Pancreas (tissue), 10 donors: ENCODE measurements at regions not wholly inside any gene's neighbourhood (a gene's known extent, or its start where the extent isn't known, plus 50 kb on each side); places are given as distances from the start of the nearest gene placed in this dataset.
A peak's percentile ranks its signal among the peaks of the same experiment; 100 is the strongest.

Experiments
- ATAC-seq, 4 donors: fragments of 200-7000 bp; cut with Tn5 transposase; one replicate each; pipeline versions ENCODE4 v1.8.0 to v1.9.1; 2020; ENCODE audit warnings: mild to moderate bottlenecking in 4 of 4, moderate library complexity in 4 of 4
- DNase-seq, 6 donors: peaks; one replicate each; pipeline ENCODE4 v3.0.0-alpha.2; 2020
- FAIRE-seq: peaks from 2 replicates; lab custom pipeline; 2012; peaks lifted over from hg19 to GRCh38; lab: Jason Lieb, UNC
- H3K27ac ChIP-seq, 4 donors: fragments of 200-600 bp; sonication (generic); 1 replicate in 3 of 4; 2 replicates in 1 of 4; pipeline versions ENCODE4 v1.5.0 to v1.8.0; 2020
- H3K27me3 ChIP-seq, 4 donors: fragments of 200-600 bp; one replicate each; pipeline ENCODE4 v1.8.0; 2021
- H3K36me3 ChIP-seq, 3 donors: fragments of 200-600 bp; sonication (generic) in 1 of 3; one replicate each; pipeline versions ENCODE4 v1.5.0 to v1.8.0; 2020 to 2021
- H3K4me1 ChIP-seq, 3 donors: fragments of 200-600 bp; one replicate each; pipeline ENCODE4 v1.8.0; 2021
- H3K4me3 ChIP-seq, 4 donors: fragments of 200-600 bp; sonication (generic) in 2 of 4; one replicate each; pipeline versions ENCODE4 v1.5.0 to v1.8.0; 2020 to 2021
- H3K9me3 ChIP-seq, 4 donors: fragments of 200-600 bp; one replicate each; pipeline ENCODE4 v1.8.0; 2021
- WGBS, 2 donors: extraction: QIAGEN DNeasy Blood & Tissue Kit; methylation state at CpG; one replicate each; pipeline ENCODE4 v1.1.7; 2013; 5-methylcytosine and 5-hydroxymethylcytosine counted together
- intact Hi-C, 3 donors: fragments of 100-400 bp; cut with DNase I; formaldehyde crosslinking; loops; one replicate each; pipeline versions ENCODE4 v1.11.1 to v1.14.2; 2022
- TF ChIP-seq, protein P1 (sequence below), 4 donors: fragments of 200-600 bp; sonication (generic) in 3 of 4; IDR thresholded peaks; one replicate each; pipeline versions ENCODE4 v1.5.0 to v1.8.0; 2021; ENCODE audit warnings: antibody characterized with exemption in 4 of 4
- donor health status: healthy with polysubstance abuse.
- donor health status: DM: no; HTN: no; CAD: no; lungs with moderate emphysema.
- donor health status: DM: no; HTN: no; CAD: no.
- donor health status: control.
- donor health status: control.
- donor health status: Bipolar disorder and iron deficiency.
- donor health status: DM: yes; HTN: yes; CAD: no.
- donor health status: DM: no; HTN: no; CAD: no.
- donor health status: DM: no; HTN: no; CAD: no.
- donor health status: DM: yes; HTN: yes; CAD: no.

GRCh38 chr16:51382211-51382610, 231.1 kb upstream of the SALL1 start:
- Histone ChIP-seq H3K27ac (no peak overlapping the region), H3K9me3 (no peaks in the 10 kb centered on the region), H3K27me3 (no peaks in the 10 kb centered on the region), H3K36me3 (no peaks in the 10 kb centered on the region), H3K4me3 (no peak overlapping the region), H3K4me1 (no peaks in the 10 kb centered on the region)
- TF ChIP-seq, protein P1, sequence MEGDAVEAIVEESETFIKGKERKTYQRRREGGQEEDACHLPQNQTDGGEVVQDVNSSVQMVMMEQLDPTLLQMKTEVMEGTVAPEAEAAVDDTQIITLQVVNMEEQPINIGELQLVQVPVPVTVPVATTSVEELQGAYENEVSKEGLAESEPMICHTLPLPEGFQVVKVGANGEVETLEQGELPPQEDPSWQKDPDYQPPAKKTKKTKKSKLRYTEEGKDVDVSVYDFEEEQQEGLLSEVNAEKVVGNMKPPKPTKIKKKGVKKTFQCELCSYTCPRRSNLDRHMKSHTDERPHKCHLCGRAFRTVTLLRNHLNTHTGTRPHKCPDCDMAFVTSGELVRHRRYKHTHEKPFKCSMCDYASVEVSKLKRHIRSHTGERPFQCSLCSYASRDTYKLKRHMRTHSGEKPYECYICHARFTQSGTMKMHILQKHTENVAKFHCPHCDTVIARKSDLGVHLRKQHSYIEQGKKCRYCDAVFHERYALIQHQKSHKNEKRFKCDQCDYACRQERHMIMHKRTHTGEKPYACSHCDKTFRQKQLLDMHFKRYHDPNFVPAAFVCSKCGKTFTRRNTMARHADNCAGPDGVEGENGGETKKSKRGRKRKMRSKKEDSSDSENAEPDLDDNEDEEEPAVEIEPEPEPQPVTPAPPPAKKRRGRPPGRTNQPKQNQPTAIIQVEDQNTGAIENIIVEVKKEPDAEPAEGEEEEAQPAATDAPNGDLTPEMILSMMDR (IDR thresholded peaks at IDR 0.05), result no peak
- no peak for FAIRE-seq
- intact Hi-C loops, result no loop called here
- ATAC-seq, result peak in 3 of 4 donors; percentile 55 to 84 (median 60)
- DNase-seq, result no peak
- 39 to 45% methylated on average over 3 of the region's 3 CpGs for WGBS, 2 donors

DNA sequence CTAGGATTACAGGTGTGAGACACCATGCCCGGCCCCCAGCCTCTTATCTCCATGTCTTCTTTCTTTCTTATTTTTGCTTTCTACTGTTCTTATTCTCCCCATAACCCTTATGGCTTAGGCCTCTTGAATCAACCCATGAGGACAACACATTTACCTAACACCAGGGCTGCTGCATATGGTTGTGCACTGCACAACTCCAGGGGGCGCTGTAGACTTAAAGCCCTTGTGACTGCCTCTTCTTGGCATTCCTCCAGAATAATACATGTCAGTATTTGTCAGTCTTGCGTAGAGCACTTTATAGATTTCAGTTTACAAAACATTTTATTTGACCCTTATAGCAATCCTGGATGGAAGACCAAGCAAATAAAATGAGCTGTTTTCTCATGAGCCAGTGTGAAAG, 225.0 kb upstream of the SALL1 start:
- intact Hi-C loops, result no loop called here
- no peak for FAIRE-seq
- no peak for ATAC-seq
- 73 to 81% methylated on average over 3 of the region's 3 CpGs for WGBS, 2 donors
- no peak overlapping the region for H3K27ac ChIP-seq
- no peaks in the 10 kb centered on the region for H3K36me3 ChIP-seq
- H3K4me3 ChIP-seq, result no peak overlapping the region
- H3K27me3 ChIP-seq, result no peaks in the 10 kb centered on the region
- no peak for DNase-seq
- no peaks in the 10 kb centered on the region for H3K9me3 ChIP-seq
- TF ChIP-seq, protein P1 (IDR thresholded peaks at IDR 0.05), result no peak
- no peaks in the 10 kb centered on the region for H3K4me1 ChIP-seq

DNA sequence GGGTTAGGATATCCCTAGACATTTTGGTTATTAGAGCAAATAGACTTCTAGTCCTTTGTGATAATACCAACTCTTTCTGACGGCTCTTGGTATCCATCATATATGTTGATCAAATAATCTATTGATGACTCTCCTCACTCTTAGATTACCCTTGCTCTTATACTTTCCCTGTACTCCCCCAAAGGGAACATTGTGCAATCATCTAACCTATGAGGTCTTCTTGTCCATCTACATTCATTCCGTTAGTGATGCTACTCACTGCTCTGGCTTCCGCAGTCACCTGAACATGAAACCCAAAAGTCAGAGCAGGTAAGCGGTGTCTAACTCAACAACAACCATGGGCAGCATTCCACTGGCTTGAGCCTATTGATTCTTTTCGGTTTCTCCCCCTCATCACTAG, 223.7 kb upstream of the SALL1 start:
- intact Hi-C loops, result no loop called here
- FAIRE-seq, result no peak
- no peaks in the 10 kb centered on the region for H3K9me3 ChIP-seq
- ATAC-seq, result no peak
- no peak for DNase-seq
- no peak overlapping the region for H3K4me3 ChIP-seq
- TF ChIP-seq, protein P1 (IDR thresholded peaks at IDR 0.05), result no peak
- H3K27ac ChIP-seq, result no peak overlapping the region
- H3K4me1 ChIP-seq, result no peaks in the 10 kb centered on the region
- 75% methylated on average over 5 of the region's 5 CpGs for WGBS, 2 donors
- H3K27me3 ChIP-seq, result no peaks in the 10 kb centered on the region
- H3K36me3 ChIP-seq, result no peaks in the 10 kb centered on the region

GRCh38 chr16:51374346-51374745, 223.3 kb upstream of the SALL1 start:
- Histone ChIP-seq H3K27me3 (no peaks in the 10 kb centered on the region), H3K4me1 (no peaks in the 10 kb centered on the region), H3K4me3 (no peak overlapping the region), H3K9me3 (no peaks in the 10 kb centered on the region), H3K36me3 (no peaks in the 10 kb centered on the region), H3K27ac (no peak overlapping the region)
- no peak for ATAC-seq
- WGBS, 2 donors, result 61 to 76% methylated on average over 2 of the region's 2 CpGs
- no peak for FAIRE-seq
- DNase-seq, result no peak
- TF ChIP-seq, protein P1 (IDR thresholded peaks at IDR 0.05), result no peak
- intact Hi-C loops, result no loop called here

- DNase-seq, result no peak
- H3K27ac ChIP-seq, result no peak overlapping the region
- TF ChIP-seq, protein P1 (IDR thresholded peaks at IDR 0.05), result no peak
- no peak for FAIRE-seq
- intact Hi-C loops, result no loop called here
- H3K27me3 ChIP-seq, result no peaks in the 10 kb centered on the region
- H3K4me3 ChIP-seq, result no peak overlapping the region
- no peak for ATAC-seq
- WGBS, 2 donors, result 81% methylated on average over 2 of the region's 2 CpGs
- no peaks in the 10 kb centered on the region for H3K36me3 ChIP-seq
- H3K4me1 ChIP-seq, result no peaks in the 10 kb centered on the region
- H3K9me3 ChIP-seq, result no peaks in the 10 kb centered on the region
These were observed 214.6 kb upstream of the SALL1 start for GRCh38 chr16:51365715-51366114.
